PC-3 (cell line): ENCODE measurements at regions not wholly inside any gene's neighbourhood (a gene's known extent, or its start where the extent isn't known, plus 50 kb on each side); places are given as distances from the start of the nearest gene placed in this dataset.

Experiments used
- ATAC-seq: fragments of 200-7000 bp; cut with Tn5 transposase; 2 replicates; pipeline ENCODE4 v1.9.1; 2020; ENCODE audit warnings: mild to moderate bottlenecking, moderate library complexity
- BruUV-seq: library from RNA; stranded (reverse); fragments of 400-500 nt; replicated peaks from 2 replicates; lab custom pipeline; 2021; lab: Mats Ljungman, UMichigan
- CTCF ChIA-PET: fragments of 300-600 bp; sonication (Branson Sonifier 250); formaldehyde crosslinking; loops from one replicate; lab custom pipeline; 2022; ENCODE audit warnings: antibody characterized with exemption; lab: Charles Lee
- POLR2A ChIA-PET: fragments of 300-600 bp; sonication (Branson Sonifier 250); formaldehyde crosslinking; loops from one replicate; lab custom pipeline; 2022; ENCODE audit warnings: antibody characterized with exemption; ENCODE audit not compliant: unreplicated experiment; lab: Charles Lee
- DNase-seq: peaks from one replicate; pipeline ENCODE4 v3.0.0-alpha.2; 2015
- H2AFZ ChIP-seq: fragments of 300-600 bp; sonication (generic); 2 replicates; pipeline ENCODE4 v1.6.0; 2016; ENCODE audit warnings: antibody characterized with exemption, low read length
- H3F3A ChIP-seq: fragments of 300-600 bp; sonication (generic); one replicate; pipeline ENCODE4 v1.6.0; 2017; ENCODE audit warnings: antibody characterized with exemption, low read length, control low read depth, mild to moderate bottlenecking; ENCODE audit not compliant: unreplicated experiment
- H3K27ac ChIP-seq: fragments of 300-600 bp; sonication (generic); 2 replicates; pipeline ENCODE4 v1.5.1; 2016; ENCODE audit warnings: mild to moderate bottlenecking, low read length
- H3K27me3 ChIP-seq: fragments of 300-600 bp; sonication (generic); 2 replicates; pipeline ENCODE4 v1.6.1; 2016; ENCODE audit warnings: low read length, mixed read lengths
- H3K36me3 ChIP-seq: fragments of 300-600 bp; sonication (generic); 2 replicates; pipeline ENCODE4 v1.6.1; 2016; ENCODE audit warnings: low read depth, mixed run types, low read length, mixed read lengths
- H3K4me1 ChIP-seq: fragments of 300-600 bp; sonication (generic); 2 replicates; pipeline ENCODE4 v1.5.1; 2016; ENCODE audit warnings: low read length; ENCODE audit not compliant: insufficient read depth
- H3K4me2 ChIP-seq: fragments of 300-600 bp; sonication (generic); 2 replicates; pipeline ENCODE4 v1.6.0; 2016; ENCODE audit warnings: low read length
- H3K4me3 ChIP-seq: fragments of 300-600 bp; sonication (generic); 2 replicates; pipeline ENCODE4 v1.5.1; 2016; ENCODE audit warnings: mild to moderate bottlenecking, low read length, mixed read lengths
- H3K79me2 ChIP-seq: fragments of 300-600 bp; sonication (generic); 2 replicates; pipeline ENCODE4 v1.6.1; 2017; ENCODE audit warnings: low read length, mixed read lengths
- H3K9ac ChIP-seq: fragments of 300-600 bp; sonication (generic); 2 replicates; pipeline ENCODE4 v1.6.0; 2016; ENCODE audit warnings: mild to moderate bottlenecking, low read length
- H3K9me2 ChIP-seq: fragments of 300-600 bp; sonication (generic); replicated peaks from 2 replicates; pipeline ENCODE4 v1.6.1; 2016; ENCODE audit warnings: mixed run types, low read length, mixed read lengths
- H3K9me3 ChIP-seq: fragments of 300-600 bp; sonication (generic); 2 replicates; pipeline ENCODE4 v1.6.1; 2016; ENCODE audit warnings: low read length, mixed read lengths
- H4K20me1 ChIP-seq: fragments of 300-600 bp; sonication (generic); 2 replicates; pipeline ENCODE4 v1.6.1; 2016; ENCODE audit warnings: low read length, mixed read lengths
- CTCF ChIP-seq: fragments of 300-600 bp; sonication (generic); conservative IDR thresholded peaks from 2 replicates; pipeline ENCODE4 v1.5.1; 2017; ENCODE audit warnings: antibody characterized with exemption, low read depth, mild to moderate bottlenecking, low read length
- EZH2 ChIP-seq: fragments of 300-600 bp; sonication (generic); IDR thresholded peaks from one replicate; pipeline ENCODE4 v1.6.1; 2017; ENCODE audit warnings: antibody characterized with exemption, mild to moderate bottlenecking, low read length; ENCODE audit not compliant: unreplicated experiment
- EZH2phosphoT487 ChIP-seq: fragments of 300-600 bp; sonication (generic); IDR thresholded peaks from 2 replicates; pipeline ENCODE4 v1.6.1; 2018; ENCODE audit warnings: mild to moderate bottlenecking, antibody characterized with exemption, low read length, borderline replicate concordance
- intact Hi-C: fragments of 100-400 bp; cut with micrococcal nuclease; formaldehyde crosslinking; loops from 2 replicates; pipeline ENCODE4 v1.9.0; 2023

DNA sequence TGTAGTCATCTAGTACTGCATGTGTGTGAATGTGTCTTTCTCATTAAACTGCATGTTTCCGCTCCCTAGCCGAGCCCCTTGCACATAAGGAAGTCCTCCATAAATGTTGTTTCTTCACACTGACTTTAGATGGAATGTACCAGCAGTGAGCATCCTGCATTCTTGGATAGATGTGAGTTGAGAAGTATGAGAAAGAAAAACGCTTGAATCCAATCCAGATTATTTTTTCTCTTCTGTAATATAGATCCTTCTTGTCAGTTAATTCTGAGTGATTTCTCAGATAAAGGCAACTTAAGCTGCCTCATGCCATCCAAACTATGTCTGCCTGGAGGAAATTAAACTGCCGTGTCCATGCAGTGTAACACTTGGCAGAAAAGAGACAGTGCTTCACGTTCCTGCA, 268.1 kb upstream of the ISX start:
- TF ChIP-seq CTCF (no peak), EZH2phosphoT487 (no peak)
- Histone ChIP-seq H3K9me2 (no peaks in the 10 kb centered on the region), H3K27me3 (no peaks in the 10 kb centered on the region), H3F3A (no peaks in the 10 kb centered on the region), H3K4me3 (no peak overlapping the region), H3K79me2 (no peaks in the 10 kb centered on the region), H3K27ac (no peak overlapping the region), H3K36me3 (no peaks in the 10 kb centered on the region), H3K4me2 (no peak overlapping the region), H2AFZ (no peak overlapping the region), H3K9me3 (no peaks in the 10 kb centered on the region), H3K4me1 (no peaks in the 10 kb centered on the region), H3K9ac (no peak overlapping the region), H4K20me1 (no peaks in the 10 kb centered on the region)
- ATAC-seq: no peak
- CTCF ChIA-PET: no interaction called here
- POLR2A ChIA-PET: no interaction called here
- intact Hi-C loops: no loop called here
- BruUV-seq: no TSS peak
- DNase-seq: no peak

DNA sequence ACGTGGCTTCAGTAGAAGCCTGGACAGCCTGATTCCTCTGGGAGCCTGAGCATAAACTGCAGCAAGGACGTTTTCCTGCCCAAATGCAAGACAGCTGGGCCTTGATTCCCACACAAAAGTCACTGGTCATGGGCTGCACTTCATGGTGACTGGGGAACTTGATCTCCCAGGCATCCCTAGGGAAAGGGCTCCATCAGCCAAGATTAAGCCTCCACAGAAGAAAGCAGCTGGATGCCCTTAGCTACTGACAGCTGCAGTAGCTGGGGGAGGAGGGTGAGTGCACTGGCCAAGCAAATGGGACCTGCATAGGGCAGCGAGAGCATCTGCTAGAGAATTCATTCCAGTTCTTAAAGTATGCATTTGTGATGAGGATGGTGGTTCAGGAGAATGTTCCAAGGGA, 267.4 kb upstream of the ISX start:
- no peak overlapping the region for H2AFZ ChIP-seq
- BruUV-seq: no TSS peak
- H3K9ac ChIP-seq: no peak overlapping the region
- no peaks in the 10 kb centered on the region for H3K79me2 ChIP-seq
- H3K9me3 ChIP-seq: no peaks in the 10 kb centered on the region
- no peak for ATAC-seq
- no peaks in the 10 kb centered on the region for H3F3A ChIP-seq
- no peaks in the 10 kb centered on the region for H3K36me3 ChIP-seq
- H3K4me2 ChIP-seq: no peak overlapping the region
- intact Hi-C loops: no loop called here
- no peaks in the 10 kb centered on the region for H3K4me1 ChIP-seq
- no peak overlapping the region for H3K4me3 ChIP-seq
- no peaks in the 10 kb centered on the region for H4K20me1 ChIP-seq
- POLR2A ChIA-PET: no interaction called here
- CTCF ChIA-PET: no interaction called here
- DNase-seq: no peak
- TF ChIP-seq EZH2: no peak
- TF ChIP-seq CTCF: no peak
- TF ChIP-seq EZH2phosphoT487: no peak
- H3K27ac ChIP-seq: no peak overlapping the region
- H3K27me3 ChIP-seq: no peaks in the 10 kb centered on the region
- H3K9me2 ChIP-seq: no peaks in the 10 kb centered on the region

- POLR2A ChIA-PET: no interaction called here
- CTCF ChIA-PET: no interaction called here
- ATAC-seq: no peak
Measured at GRCh38 chr22:34800260-34800980, 265.5 kb upstream of the ISX start.

More at GRCh38 chr22:34800260-34800980, 265.5 kb upstream of the ISX start:
- intact Hi-C loops: no loop called here
- H3K27ac ChIP-seq: no peak overlapping the region
- H3K4me2 ChIP-seq: no peak overlapping the region
- no peaks in the 10 kb centered on the region for H3K79me2 ChIP-seq
- H3K36me3 ChIP-seq: no peaks in the 10 kb centered on the region
- H3K9me2 ChIP-seq: no peaks in the 10 kb centered on the region
- no peak for TF ChIP-seq CTCF
- TF ChIP-seq EZH2: no peak
- no peak for TF ChIP-seq EZH2phosphoT487
- H3F3A ChIP-seq: no peaks in the 10 kb centered on the region
- H2AFZ ChIP-seq: no peak overlapping the region
- no peaks in the 10 kb centered on the region for H3K27me3 ChIP-seq
- no peaks in the 10 kb centered on the region for H3K4me1 ChIP-seq
- no TSS peak for BruUV-seq
- H3K4me3 ChIP-seq: no peak overlapping the region
- H3K9me3 ChIP-seq: no peaks in the 10 kb centered on the region
- H3K9ac ChIP-seq: no peak overlapping the region
- DNase-seq: no peak
- H4K20me1 ChIP-seq: no peaks in the 10 kb centered on the region
